H1 (cell line): ENCODE measurements at regions not wholly inside any gene's neighbourhood (a gene's known extent, or its start where the extent isn't known, plus 50 kb on each side); places are given as distances from the start of the nearest gene placed in this dataset.

Experiments
- CBX8 ChIP-seq: fragments of 300-800, 300-1000 bp; sonication (generic); IDR thresholded peaks from 2 replicates; pipeline ENCODE4 v1.7.1; 2016; ENCODE audit warnings: low read depth, low read length, borderline replicate concordance
- CTBP2 ChIP-seq: IDR thresholded peaks from 2 replicates; pipeline ENCODE4 v1.7.0; 2011; ENCODE audit warnings: borderline replicate concordance, mild to moderate bottlenecking, moderate library complexity, mixed read lengths, low read length; ENCODE audit not compliant: insufficient read depth, insufficient read length
- EGR1 ChIP-seq: IDR thresholded peaks from 2 replicates; pipeline ENCODE4 v1.6.1; 2011; ENCODE audit warnings: low read depth, low read length, borderline replicate concordance

DNA sequence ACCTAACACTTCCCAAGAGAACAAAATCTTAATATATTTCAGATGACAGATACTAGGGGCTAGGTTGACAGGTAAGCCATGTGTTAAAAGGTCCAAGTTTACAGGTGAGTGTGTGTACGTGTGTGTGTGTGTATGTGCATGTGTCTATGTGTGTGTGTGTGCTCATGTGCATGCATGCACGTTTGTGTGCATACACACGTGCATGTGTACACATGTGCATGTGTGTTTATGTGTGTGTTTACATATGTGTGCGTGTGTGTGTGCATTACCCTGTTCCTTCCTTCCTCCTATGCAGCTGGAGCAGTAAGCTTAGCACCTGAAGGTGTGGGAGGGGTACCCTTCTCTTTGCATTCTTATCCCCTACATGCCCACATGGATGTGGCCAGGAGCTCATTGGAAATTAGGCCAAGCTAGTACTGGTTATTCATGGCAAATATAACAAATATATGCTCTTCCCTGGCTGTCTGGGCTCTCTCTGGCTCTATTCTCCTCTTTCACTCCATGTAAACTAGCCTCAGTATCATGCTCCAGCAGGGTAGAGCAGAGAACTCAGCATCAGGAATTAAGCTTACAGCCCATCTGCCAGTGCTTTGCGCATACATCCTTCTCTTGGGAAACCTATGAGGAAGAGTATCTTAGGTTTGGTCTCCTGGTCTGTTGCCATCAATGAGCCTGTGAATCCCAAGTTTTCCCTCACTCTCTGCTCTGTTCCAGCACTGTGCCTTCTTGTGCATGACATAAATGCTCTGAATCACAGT, 258.0 kb upstream of the MYOCD start (continued):
- TF ChIP-seq CTBP2 (no peak), EGR1 (no peak), CBX8 (no peak)
